ENCODE measurements at regions not wholly inside any gene's neighbourhood (a gene's known extent, or its start where the extent isn't known, plus 50 kb on each side); places are given as distances from the start of the nearest gene placed in this dataset.

DNA sequence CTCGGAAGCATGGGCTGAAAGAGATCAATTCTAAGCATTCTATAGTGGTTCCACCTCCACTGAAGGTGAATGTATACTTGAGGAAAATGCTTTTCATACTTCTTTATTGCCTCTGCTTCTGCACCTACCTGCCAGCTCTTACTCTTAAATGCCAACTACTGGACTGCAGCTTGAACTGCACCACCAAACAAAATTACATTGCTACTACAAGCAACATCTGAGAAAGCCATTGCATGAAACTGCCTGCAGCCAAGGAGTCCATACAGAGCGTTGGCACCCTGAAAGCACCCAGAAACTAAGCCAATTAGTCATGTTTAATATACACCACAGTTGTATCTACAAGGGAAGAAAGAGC, 440.9 kb downstream of the BTBD3 start:
- no peak for TF ChIP-seq RAD21 (IDR thresholded peaks at IDR 0.05; ENCODE audit: low read depth)
- no peak for TF ChIP-seq NFIC (IDR thresholded peaks at IDR 0.05)
- no peak for TF ChIP-seq CREB1 (IDR thresholded peaks at IDR 0.05; ENCODE audit: low read depth)
- no peak for TF ChIP-seq TEAD4 (IDR thresholded peaks at IDR 0.05)
- no peak for TF ChIP-seq ZBTB7A (IDR thresholded peaks at IDR 0.05; ENCODE audit: low read depth)
- TF ChIP-seq, protein P1, sequence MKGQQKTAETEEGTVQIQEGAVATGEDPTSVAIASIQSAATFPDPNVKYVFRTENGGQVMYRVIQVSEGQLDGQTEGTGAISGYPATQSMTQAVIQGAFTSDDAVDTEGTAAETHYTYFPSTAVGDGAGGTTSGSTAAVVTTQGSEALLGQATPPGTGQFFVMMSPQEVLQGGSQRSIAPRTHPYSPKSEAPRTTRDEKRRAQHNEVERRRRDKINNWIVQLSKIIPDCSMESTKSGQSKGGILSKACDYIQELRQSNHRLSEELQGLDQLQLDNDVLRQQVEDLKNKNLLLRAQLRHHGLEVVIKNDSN (IDR thresholded peaks at IDR 0.05) = no peak
- no peak for TF ChIP-seq CEBPB (IDR thresholded peaks at IDR 0.05)
- no peak for TF ChIP-seq YY1 (IDR thresholded peaks at IDR 0.05; ENCODE audit: low read depth)
- no peak for TF ChIP-seq TCF12 (IDR thresholded peaks at IDR 0.05; ENCODE audit: low read depth)
- TF ChIP-seq FOXM1 (IDR thresholded peaks at IDR 0.05; ENCODE audit: borderline replicate concordance, low read depth) = no peak
- TF ChIP-seq, protein P2, sequence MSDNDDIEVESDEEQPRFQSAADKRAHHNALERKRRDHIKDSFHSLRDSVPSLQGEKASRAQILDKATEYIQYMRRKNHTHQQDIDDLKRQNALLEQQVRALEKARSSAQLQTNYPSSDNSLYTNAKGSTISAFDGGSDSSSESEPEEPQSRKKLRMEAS (IDR thresholded peaks at IDR 0.05) = no peak
- no peak for TF ChIP-seq EGR1 (IDR thresholded peaks at IDR 0.05)
- no peak for TF ChIP-seq TAF1 (IDR thresholded peaks at IDR 0.05; ENCODE audit: low read depth)
- TF ChIP-seq EP300 (IDR thresholded peaks at IDR 0.05; ENCODE audit: borderline replicate concordance) = no peak

DNA sequence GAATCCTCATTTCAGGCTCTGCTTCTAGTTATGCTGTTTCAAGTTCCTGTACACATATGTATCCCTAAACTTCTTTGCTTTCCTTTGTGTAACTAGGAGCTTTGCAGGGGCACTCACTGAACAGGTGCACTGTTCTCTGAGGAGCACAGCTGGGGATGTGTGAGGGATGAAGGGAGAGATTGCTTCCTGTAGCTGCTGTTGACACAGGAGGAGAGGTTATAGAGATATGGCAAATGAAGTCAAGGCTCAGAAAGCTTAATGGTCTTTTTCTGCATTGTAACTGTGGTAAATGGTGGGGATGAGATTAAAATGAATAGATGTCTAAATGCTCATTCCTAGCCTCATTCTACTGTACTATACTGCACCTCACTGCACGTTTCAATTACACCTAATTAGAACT, 454.3 kb downstream of the BTBD3 start:
- TF ChIP-seq YY1 (IDR thresholded peaks at IDR 0.05; ENCODE audit: low read depth) = no peak
- no peak for TF ChIP-seq TCF12 (IDR thresholded peaks at IDR 0.05; ENCODE audit: low read depth)
- TF ChIP-seq ZBTB7A (IDR thresholded peaks at IDR 0.05; ENCODE audit: low read depth) = no peak
- TF ChIP-seq EP300 (IDR thresholded peaks at IDR 0.05; ENCODE audit: borderline replicate concordance) = no peak
- no peak for TF ChIP-seq EGR1 (IDR thresholded peaks at IDR 0.05)
- no peak for TF ChIP-seq CREB1 (IDR thresholded peaks at IDR 0.05; ENCODE audit: low read depth)
- TF ChIP-seq, protein P2 (IDR thresholded peaks at IDR 0.05) = no peak
- TF ChIP-seq, protein P1 (IDR thresholded peaks at IDR 0.05) = no peak
- TF ChIP-seq, protein P3, sequence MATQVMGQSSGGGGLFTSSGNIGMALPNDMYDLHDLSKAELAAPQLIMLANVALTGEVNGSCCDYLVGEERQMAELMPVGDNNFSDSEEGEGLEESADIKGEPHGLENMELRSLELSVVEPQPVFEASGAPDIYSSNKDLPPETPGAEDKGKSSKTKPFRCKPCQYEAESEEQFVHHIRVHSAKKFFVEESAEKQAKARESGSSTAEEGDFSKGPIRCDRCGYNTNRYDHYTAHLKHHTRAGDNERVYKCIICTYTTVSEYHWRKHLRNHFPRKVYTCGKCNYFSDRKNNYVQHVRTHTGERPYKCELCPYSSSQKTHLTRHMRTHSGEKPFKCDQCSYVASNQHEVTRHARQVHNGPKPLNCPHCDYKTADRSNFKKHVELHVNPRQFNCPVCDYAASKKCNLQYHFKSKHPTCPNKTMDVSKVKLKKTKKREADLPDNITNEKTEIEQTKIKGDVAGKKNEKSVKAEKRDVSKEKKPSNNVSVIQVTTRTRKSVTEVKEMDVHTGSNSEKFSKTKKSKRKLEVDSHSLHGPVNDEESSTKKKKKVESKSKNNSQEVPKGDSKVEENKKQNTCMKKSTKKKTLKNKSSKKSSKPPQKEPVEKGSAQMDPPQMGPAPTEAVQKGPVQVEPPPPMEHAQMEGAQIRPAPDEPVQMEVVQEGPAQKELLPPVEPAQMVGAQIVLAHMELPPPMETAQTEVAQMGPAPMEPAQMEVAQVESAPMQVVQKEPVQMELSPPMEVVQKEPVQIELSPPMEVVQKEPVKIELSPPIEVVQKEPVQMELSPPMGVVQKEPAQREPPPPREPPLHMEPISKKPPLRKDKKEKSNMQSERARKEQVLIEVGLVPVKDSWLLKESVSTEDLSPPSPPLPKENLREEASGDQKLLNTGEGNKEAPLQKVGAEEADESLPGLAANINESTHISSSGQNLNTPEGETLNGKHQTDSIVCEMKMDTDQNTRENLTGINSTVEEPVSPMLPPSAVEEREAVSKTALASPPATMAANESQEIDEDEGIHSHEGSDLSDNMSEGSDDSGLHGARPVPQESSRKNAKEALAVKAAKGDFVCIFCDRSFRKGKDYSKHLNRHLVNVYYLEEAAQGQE (IDR thresholded peaks at IDR 0.05; ENCODE audit: low read depth) = no peak
- no peak for TF ChIP-seq TAF1 (IDR thresholded peaks at IDR 0.05; ENCODE audit: low read depth)
- no peak for TF ChIP-seq TEAD4 (IDR thresholded peaks at IDR 0.05)
- TF ChIP-seq FOXM1 (IDR thresholded peaks at IDR 0.05; ENCODE audit: borderline replicate concordance, low read depth) = no peak
- TF ChIP-seq CEBPB (IDR thresholded peaks at IDR 0.05) = no peak

DNA sequence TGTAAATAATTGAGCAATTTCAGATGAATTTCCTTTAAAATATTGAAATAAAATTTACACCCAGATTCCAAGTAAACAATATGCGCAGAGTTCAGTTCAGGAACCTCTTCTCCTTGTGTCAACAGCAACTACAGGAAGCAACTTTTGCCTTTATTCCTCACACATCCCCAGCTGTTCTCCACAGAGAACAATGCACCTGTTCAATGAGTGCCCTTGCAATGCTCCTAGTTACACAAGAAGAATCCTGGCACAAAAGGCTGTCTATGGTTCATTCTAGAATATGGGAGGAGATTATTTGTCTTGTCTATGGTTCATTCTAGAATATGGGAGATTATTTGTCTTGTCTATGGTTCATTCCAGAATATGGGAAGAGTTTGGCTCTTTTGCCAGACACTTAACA, 454.9 kb downstream of the BTBD3 start:
- TF ChIP-seq EP300 (IDR thresholded peaks at IDR 0.05; ENCODE audit: borderline replicate concordance) = no peak
- TF ChIP-seq ZBTB7A (IDR thresholded peaks at IDR 0.05; ENCODE audit: low read depth) = no peak
- TF ChIP-seq, protein P3 (IDR thresholded peaks at IDR 0.05; ENCODE audit: low read depth) = no peak
- no peak for TF ChIP-seq TAF1 (IDR thresholded peaks at IDR 0.05; ENCODE audit: low read depth)

DNA sequence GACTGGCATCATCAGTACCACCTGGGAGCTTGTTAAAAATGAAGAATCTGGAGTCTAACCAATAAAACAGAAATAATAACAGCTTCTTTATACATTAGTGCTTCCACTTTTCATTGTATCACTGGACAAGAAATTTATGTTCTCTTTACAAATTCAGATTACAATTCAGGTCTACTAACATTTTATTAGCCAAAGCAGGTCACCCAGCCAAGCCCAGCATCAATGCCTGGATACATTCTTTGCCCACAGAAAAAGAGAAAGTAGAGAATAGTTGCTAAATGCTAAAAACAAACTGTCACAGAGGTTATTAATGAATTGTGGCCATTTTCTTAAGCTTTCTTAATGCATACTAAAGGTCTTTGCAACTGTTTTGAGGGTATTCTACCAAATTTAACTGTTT, 458.3 kb downstream of the BTBD3 start:
- TF ChIP-seq, protein P1 (IDR thresholded peaks at IDR 0.05) = no peak
- TF ChIP-seq YY1 (IDR thresholded peaks at IDR 0.05; ENCODE audit: low read depth) = no peak
- no peak for TF ChIP-seq NFIC (IDR thresholded peaks at IDR 0.05)
- no peak for TF ChIP-seq CREB1 (IDR thresholded peaks at IDR 0.05; ENCODE audit: low read depth)
- no peak for TF ChIP-seq EGR1 (IDR thresholded peaks at IDR 0.05)
- TF ChIP-seq FOXM1 (IDR thresholded peaks at IDR 0.05; ENCODE audit: borderline replicate concordance, low read depth) = no peak
- TF ChIP-seq, protein P2 (IDR thresholded peaks at IDR 0.05) = no peak
- TF ChIP-seq ZBTB7A (IDR thresholded peaks at IDR 0.05; ENCODE audit: low read depth) = no peak
- TF ChIP-seq, protein P3 (IDR thresholded peaks at IDR 0.05; ENCODE audit: low read depth) = no peak
- TF ChIP-seq CEBPB (IDR thresholded peaks at IDR 0.05) = no peak

Measured in Ishikawa (cell line).